A204.1 (cell line): ENCODE measurements at regions not wholly inside any gene's neighbourhood (a gene's known extent, or its start where the extent isn't known, plus 50 kb on each side); places are given as distances from the start of the nearest gene placed in this dataset.

Experiments
- FAIRE-seq: peaks from 2 replicates; lab custom pipeline; 2012; peaks lifted over from hg19 to GRCh38; lab: Jason Lieb, UNC

- FAIRE-seq, result no peak
Measured at GRCh38 chr22:48665311-48665995, 1162.2 kb downstream of the BRD1 start.

DNA sequence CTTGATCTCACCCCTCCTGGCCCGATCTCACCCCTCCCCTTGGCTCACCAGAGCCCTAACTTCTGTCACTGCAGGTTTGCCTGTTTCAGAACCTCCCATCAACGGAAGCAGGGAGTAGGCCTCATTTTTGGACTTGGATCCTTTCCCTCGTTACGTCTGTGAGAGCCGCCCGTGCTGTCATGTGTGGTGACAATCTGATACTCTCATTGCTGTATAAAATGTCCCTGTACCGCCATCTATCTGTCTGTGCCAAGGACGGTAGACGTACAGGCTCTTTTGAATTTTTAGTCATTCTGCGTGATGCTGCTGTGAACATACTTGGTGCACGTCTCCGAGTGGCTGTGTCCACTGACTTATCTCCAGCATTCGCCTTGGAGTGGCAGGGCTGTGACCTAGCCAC lies 1163.1 kb downstream of the BRD1 start:
- FAIRE-seq, result no peak

GRCh38 chr22:48663297-48663696 lies 1164.4 kb downstream of the BRD1 start:
- FAIRE-seq, result no peak

GRCh38 chr22:48662476-48663135 lies 1165.1 kb downstream of the BRD1 start:
- FAIRE-seq, result no peak

- FAIRE-seq, result no peak
Measured at GRCh38 chr22:48661984-48662383, 1165.7 kb downstream of the BRD1 start.

DNA sequence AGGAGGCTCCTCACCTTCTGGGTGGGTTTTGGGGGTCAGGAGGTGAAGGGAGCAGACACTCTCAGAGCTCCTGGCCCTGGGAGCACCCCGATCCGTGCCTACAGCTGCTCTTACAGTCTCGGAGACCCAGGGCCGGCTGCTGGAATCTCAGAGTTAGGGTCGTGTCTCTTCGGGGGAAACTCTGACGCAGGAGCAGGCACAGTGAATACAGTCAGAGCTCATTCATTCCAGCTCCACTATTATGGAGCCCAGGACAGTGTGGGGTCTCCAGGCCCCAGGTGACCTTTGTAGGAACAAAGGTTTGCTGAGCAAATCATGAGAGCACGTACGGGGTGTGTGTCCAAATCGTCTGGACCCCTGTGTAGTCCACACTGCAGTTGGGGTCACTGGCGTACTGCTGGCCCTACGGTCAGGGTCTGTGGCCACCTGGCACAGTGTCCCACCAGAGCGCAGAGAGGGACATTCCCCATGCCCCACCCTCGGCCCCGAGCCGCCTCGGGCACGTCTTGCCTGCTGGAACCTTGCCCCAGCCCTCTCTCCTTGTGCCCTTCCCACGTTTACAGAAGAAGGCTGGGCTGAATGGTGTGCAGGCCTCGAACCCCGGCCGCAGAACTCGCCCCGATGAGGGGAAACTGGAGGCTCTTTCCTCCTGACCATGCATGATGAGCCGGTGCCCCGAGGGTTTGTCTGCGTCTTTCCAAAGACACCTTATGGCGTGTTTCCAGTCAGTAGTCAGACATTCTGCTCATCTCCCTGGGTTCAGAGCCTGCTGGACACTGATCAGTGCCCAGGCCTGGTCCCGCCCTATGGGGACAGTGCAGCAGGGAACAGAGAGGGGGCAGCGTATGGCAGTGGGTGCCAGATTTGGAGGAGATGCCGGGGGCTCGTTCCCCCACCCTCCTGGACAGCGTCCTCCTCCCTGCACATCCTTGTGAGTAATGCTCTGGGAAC lies 1166.6 kb downstream of the BRD1 start:
- FAIRE-seq, result no peak

DNA sequence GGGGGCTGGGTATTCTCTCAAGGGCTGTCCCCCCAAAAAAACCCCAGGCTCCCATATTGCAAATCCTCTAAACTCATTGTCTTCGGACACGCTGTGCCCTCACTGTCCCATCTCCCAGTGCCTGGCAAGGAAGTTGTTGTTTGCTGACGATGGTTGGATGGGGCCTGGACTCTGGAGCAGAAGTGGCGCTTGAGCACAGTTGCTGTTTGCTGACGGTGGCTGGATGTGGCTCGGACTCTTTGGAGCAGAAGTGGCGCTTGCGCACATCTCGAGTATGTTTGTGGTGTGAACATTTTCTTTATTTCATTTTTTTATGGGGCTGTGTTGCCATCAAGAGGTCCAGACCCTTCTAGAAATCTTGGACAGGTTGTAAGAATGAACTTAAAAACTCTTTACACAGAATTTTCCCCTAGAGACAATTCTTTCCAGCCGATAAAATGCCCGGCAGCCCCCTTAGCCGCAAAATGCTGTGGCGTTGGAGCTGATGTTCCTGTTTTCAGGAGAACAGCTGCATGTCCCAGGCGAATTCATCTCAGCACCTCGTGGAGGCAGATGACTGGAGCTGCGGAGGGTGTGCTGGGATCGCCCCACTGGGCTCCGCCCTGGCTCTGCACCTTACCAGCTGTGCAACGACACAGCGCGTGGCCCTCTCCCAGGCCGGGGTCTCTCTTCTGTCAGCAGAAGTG lies 1167.4 kb downstream of the BRD1 start:
- no peak for FAIRE-seq

DNA sequence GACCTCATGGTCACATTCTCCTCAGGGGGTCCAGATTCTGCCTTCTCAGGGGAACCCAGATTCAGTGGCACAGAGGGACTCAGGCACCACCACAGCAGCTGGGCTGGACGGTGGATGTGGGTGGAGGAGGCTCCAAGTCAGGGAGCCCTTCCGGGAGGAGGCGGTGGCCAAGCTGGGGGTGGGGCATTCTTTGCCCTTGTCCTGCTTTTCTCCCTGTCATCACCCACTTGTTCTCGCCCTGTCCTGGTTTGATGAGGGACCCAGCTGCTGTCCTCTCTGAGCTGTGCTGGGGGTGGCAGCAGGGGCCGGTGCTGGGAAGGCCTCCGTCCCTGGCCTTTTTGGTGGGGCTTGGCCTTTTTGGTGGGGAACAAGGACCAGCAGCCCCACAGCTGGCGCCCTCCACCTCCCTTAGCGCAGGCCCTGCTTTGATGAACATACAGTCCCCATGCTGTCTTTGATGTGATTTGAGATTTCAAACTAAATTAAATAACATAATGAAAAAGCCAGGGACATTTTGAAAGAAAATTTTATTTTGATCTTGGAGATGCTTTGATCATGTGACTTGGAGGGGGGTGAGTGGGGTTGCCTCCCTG lies 1168.2 kb downstream of the BRD1 start:
- FAIRE-seq, result no peak

GRCh38 chr22:48658871-48659270 lies 1168.8 kb downstream of the BRD1 start:
- FAIRE-seq, result no peak

- FAIRE-seq, result no peak
Measured at GRCh38 chr22:48658246-48658645, 1169.4 kb downstream of the BRD1 start.

GRCh38 chr22:48654492-48654891 lies 1173.2 kb downstream of the BRD1 start:
- no peak for FAIRE-seq

DNA sequence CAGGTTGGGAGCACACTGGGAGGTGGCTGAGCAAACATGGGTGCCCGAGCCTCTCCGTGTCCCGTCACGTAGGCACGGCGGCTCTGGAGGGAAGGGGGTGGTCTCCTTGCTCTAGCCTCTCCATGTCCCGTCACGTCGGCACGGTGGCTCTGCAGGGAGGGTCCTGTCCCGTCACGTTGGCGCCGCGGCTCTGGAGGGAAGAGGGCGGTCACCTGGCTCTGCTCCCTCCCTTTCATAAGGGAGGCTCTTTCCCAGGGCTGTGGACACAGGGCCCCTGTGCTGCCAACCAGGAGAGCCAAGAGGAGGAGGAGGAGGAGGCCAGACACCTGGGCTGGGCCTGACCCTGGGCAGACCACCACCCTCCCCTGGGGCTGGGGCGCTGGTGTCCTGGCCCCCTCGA lies 1173.7 kb downstream of the BRD1 start:
- FAIRE-seq, result no peak

DNA sequence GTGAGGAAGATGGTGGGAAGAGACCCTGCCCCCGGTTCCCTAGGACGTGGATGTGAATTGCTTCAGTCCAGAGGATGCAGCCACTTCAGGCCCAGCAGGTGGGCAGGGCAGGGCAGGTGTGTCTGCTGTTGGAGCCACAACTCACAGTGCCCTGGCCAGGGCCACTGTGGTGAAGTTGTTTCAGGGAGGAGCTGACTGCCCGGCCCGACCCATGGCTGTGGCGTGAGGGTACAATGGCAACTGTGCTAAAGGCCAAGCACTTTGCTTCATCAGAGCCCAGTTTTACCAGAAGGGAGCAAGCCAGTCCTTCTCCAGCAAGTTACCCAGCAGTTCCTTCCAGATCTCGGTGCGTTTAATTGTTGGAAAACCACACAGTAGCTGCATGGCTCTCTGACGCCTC lies 1174.4 kb downstream of the BRD1 start:
- FAIRE-seq, result no peak

DNA sequence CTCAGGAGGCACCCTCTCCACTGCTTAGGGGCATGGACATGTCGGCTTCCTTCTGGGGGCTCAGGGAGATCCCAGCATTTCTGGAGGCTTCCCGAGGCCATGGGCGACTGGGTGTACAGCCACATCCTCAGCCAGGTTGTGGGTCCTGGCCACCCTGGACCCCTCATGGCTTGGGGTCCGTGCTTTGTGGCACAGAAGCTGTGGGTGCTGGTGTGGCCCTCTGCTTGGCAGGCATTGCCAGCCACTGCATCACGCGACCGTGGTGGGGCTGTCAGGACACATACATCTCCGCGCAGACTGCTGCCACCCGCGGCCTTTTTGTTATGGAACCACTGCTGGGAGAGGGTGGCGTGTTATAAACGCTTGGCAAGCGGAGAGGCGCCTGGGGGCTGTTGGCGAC lies 1174.9 kb downstream of the BRD1 start:
- FAIRE-seq, result no peak

- no peak for FAIRE-seq
Measured at GRCh38 chr22:48651981-48652538, 1175.6 kb downstream of the BRD1 start.

- no peak for FAIRE-seq
Measured at GRCh38 chr22:48651036-48651890, 1176.4 kb downstream of the BRD1 start.

DNA sequence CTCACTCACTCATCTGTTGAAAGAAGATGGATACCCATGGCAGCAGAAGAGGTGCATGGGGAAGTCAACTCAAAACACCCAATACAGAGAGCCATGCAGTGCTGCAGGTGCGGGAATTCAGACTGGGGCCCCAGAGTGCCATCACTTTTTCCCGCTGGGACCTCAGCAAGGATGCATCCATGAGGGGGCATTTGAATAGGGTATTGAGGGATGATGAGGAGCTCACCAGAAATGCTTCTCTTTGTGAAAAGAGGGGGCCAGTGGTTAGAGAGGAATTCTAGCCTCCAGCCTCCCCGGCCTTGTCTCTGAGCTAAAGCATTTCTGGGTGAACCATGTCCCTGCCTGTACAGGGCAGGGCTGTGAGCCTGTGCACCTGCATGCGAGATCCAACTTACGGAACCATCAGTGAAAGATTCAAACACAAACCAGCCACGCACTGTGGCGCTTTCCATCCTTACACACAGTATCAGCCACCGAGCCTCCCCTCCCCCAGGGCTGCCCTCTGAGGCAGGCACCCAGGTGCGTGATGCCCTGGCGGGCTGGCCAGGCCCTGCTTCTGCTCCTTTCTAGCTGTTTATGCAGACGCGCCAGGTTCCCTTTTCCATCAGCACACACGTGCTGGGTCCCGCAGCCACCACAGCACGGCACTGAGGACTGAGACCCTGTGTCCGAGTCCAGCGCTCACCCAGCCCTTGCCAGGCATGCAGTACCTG lies 1177.2 kb downstream of the BRD1 start:
- no peak for FAIRE-seq

DNA sequence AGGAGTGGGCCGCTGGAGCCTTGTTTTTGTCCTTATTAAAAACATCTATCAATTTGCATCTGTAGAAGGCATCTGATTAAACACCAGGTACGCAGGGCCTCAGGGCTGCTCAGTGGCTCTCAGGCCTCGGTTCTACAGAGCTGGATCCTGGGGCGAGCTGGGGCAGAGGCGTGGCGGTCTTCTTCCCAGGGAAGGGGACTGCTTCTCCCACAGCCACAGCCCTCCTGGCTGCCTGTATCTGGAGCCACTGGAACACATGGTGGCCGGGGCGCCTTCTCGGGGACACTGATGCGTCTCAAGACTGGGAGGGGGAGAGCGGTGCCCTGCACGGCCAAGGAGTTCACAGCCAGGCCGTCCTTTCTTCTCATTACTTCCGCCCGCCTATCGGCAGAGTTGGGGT lies 1178.2 kb downstream of the BRD1 start:
- no peak for FAIRE-seq

- FAIRE-seq, result no peak
Measured at GRCh38 chr22:48649031-48649430, 1178.6 kb downstream of the BRD1 start.
